Glutamatergic neuron (in vitro differentiated cells): ENCODE measurements at regions not wholly inside any gene's neighbourhood (a gene's known extent, or its start where the extent isn't known, plus 50 kb on each side); places are given as distances from the start of the nearest gene placed in this dataset.
"Not testable (repeated sequence)": the region's sequence is repeated elsewhere in the genome, so short reads cannot be mapped to it uniquely, and the experiment has no call there.

ENCODE experiments used
- DNase-seq: peaks from one replicate; pipeline ENCODE4 v3.0.0; 2022
- H3K27ac Mint-ChIP-seq: one replicate; pipeline ENCODE4 v1.8.0; 2020; ENCODE audit warnings: mild to moderate bottlenecking, mixed read lengths, inconsistent platforms; ENCODE audit not compliant: unreplicated experiment
- H3K27me3 Mint-ChIP-seq: one replicate; pipeline ENCODE4 v1.8.0; 2020; ENCODE audit warnings: mild to moderate bottlenecking, moderate library complexity, mixed read lengths, inconsistent platforms; ENCODE audit not compliant: unreplicated experiment
- H3K36me3 Mint-ChIP-seq: one replicate; pipeline ENCODE4 v1.8.0; 2020; ENCODE audit warnings: mild to moderate bottlenecking, mixed read lengths, inconsistent platforms; ENCODE audit not compliant: unreplicated experiment
- H3K4me1 Mint-ChIP-seq: one replicate; pipeline ENCODE4 v1.8.0; 2020; ENCODE audit warnings: mild to moderate bottlenecking, low read depth, mixed read lengths, inconsistent platforms; ENCODE audit not compliant: unreplicated experiment
- H3K4me3 Mint-ChIP-seq: one replicate; pipeline ENCODE4 v1.8.0; 2020; ENCODE audit warnings: mild to moderate bottlenecking, mixed read lengths, inconsistent platforms; ENCODE audit not compliant: unreplicated experiment
- H3K9me3 Mint-ChIP-seq: one replicate; pipeline ENCODE4 v1.8.0; 2020; ENCODE audit warnings: mild to moderate bottlenecking, moderate library complexity, mixed read lengths, inconsistent platforms; ENCODE audit not compliant: unreplicated experiment

DNA sequence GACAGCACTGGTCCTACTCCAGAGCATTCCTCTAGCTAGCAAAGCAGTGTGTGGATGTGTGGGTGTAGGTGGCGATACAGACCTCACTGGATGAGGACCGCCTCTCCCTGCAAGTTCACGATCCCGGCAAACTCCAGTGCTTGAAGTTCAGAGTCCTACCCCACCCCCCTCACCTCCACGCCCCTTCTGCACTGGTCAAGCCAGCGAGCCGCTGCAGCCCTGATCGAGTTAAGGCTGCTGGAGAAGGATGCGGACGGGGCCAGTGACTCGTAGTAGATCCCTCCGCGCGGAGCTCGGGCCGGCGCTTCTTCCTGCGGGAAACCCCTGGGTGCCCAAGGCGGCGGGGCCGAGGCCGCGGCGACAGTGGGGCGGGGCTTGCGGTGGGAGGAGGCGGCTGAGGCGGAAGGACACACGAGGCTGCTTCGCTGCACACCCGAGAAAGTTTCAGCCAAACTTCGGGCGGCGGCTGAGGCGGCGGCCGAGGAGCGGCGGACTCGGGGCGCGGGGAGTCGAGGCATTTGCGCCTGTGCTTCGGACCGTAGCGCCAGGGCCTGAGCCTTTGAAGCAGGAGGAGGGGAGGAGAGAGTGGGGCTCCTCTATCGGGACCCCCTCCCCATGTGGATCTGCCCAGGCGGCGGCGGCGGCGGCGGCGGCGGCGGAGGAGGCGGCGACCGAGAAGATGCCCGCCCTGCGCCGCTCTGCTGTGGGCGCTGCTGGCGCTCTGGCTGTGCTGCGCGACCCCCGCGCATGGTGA lies 84.5 kb upstream of the NBPF19 start:
- not testable (repeated sequence) for H3K36me3 Mint-ChIP-seq, H3K27ac Mint-ChIP-seq, H3K27me3 Mint-ChIP-seq, H3K9me3 Mint-ChIP-seq, H3K4me1 Mint-ChIP-seq
- peak; percentile 46 for DNase-seq
- peak overlapping the region; percentile 67 for H3K4me3 Mint-ChIP-seq

DNA sequence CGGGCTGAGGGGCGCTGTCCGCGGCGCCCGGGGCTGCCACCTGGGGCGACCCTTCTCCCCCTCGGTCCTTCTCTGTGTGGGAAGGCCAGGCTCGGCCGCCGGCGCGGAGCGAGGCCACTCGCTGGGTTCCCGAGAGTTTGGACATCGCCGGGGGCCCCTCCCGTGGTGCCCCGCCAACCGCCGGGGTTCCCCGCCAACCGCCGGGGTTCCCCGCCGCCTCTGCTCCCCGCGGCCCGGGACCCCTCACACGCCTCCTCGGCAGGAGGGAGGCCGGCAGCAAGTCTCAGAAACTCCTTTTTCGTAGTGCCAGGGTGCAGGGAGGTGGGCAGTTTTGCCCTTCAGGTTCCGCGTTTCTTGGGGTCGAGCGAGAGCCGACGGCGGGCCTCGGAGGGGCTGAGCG lies 83.9 kb upstream of the NBPF19 start:
- not testable (repeated sequence) for H3K27ac Mint-ChIP-seq, DNase-seq, H3K9me3 Mint-ChIP-seq, H3K36me3 Mint-ChIP-seq, H3K4me3 Mint-ChIP-seq, H3K4me1 Mint-ChIP-seq, H3K27me3 Mint-ChIP-seq

DNA sequence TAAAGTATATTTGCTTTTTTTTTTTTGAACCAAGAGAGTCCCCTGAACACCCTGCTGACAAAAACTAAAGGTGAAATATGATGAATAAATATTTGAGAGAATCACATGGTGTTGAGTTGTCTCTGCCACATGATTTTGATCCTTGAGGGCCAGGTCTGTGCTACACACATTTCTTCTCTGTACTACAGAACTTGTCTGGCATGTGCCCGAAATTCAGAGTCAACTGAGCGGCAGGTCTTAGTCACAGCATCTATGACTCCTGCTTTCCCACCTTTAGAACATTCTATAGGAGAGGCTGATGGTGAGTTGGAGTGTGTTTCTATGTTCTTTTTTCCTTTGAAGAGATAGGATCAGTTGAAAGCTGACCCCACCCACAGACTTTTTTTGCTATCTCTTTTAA lies 79.0 kb upstream of the NBPF19 start:
- DNase-seq, H3K9me3 Mint-ChIP-seq, H3K4me3 Mint-ChIP-seq, H3K27me3 Mint-ChIP-seq, H3K4me1 Mint-ChIP-seq, H3K27ac Mint-ChIP-seq, H3K36me3 Mint-ChIP-seq: not testable (repeated sequence)

DNA sequence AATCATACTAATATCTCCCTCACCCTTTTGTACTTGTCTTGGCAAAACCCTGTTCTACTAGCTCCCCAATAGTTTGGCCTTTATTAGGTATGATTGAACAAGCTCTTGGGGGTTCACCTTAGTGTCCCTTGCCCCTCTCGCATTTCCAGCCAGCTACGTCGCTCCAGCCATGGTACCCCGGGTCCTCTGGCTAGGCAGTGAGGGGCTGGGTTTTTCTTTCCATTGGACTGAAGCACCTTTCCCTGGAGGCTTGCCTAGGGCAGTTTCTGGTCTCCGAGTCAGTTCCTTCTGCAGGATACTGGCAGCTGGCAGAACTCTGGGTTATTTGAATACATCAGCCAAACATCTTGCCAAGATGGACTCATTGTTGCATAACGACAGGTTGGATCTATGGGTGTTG lies 76.3 kb upstream of the NBPF19 start:
- DNase-seq, H3K27me3 Mint-ChIP-seq, H3K4me3 Mint-ChIP-seq, H3K4me1 Mint-ChIP-seq, H3K36me3 Mint-ChIP-seq, H3K9me3 Mint-ChIP-seq, H3K27ac Mint-ChIP-seq: not testable (repeated sequence)

DNA sequence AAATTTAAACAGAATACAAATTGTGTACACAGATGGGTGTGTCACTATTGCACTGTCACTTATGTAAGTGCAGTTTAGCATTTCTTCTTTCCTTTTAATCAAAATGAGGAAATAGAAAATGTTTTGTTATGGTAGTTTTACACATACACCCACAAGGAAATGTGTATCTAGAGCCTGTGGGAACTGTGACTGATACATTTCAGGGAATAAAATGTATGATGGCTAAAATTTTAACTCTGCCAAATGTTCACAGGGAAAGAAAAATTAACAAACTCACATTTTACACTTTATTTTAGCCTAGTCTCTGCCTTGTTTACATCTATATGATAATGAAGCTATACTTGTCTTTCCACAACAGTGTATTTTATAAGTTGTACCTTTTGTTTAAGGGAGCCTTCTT lies 66.4 kb upstream of the NBPF19 start:
- H3K9me3 Mint-ChIP-seq, H3K4me3 Mint-ChIP-seq, H3K27me3 Mint-ChIP-seq, H3K36me3 Mint-ChIP-seq, H3K4me1 Mint-ChIP-seq, DNase-seq, H3K27ac Mint-ChIP-seq: not testable (repeated sequence)

GRCh38 chr1:149415373-149415772 lies 59.5 kb upstream of the NBPF19 start:
- H3K9me3 Mint-ChIP-seq, H3K27ac Mint-ChIP-seq: not testable (repeated sequence)

GRCh38 chr1:149418782-149419181 lies 56.1 kb upstream of the NBPF19 start:
- H3K27ac Mint-ChIP-seq, H3K4me1 Mint-ChIP-seq, H3K27me3 Mint-ChIP-seq, H3K9me3 Mint-ChIP-seq, DNase-seq, H3K36me3 Mint-ChIP-seq, H3K4me3 Mint-ChIP-seq: not testable (repeated sequence)

More at GRCh38 chr1:149415373-149415772, 59.5 kb upstream of the NBPF19 start:
- not testable (repeated sequence) for H3K4me1 Mint-ChIP-seq, H3K27me3 Mint-ChIP-seq, H3K4me3 Mint-ChIP-seq, DNase-seq, H3K36me3 Mint-ChIP-seq

- not testable (repeated sequence) for H3K4me1 Mint-ChIP-seq, H3K4me3 Mint-ChIP-seq, H3K36me3 Mint-ChIP-seq, H3K27me3 Mint-ChIP-seq, H3K27ac Mint-ChIP-seq, DNase-seq, H3K9me3 Mint-ChIP-seq
Observed at GRCh38 chr1:149423122-149423521, 51.7 kb upstream of the NBPF19 start.
